ENCODE measurements at regions not wholly inside any gene's neighbourhood (a gene's known extent, or its start where the extent isn't known, plus 50 kb on each side); places are given as distances from the start of the nearest gene placed in this dataset.

- POLR2A ChIA-PET (ENCODE audit: partially characterized antibody): no interaction called here
- no peak overlapping the region for H2AFZ ChIP-seq (ENCODE audit: low read length)
- TF ChIP-seq E2F6 (IDR thresholded peaks at IDR 0.05): no peak
Observed at GRCh38 chr10:120641695-120642094, 184.7 kb downstream of the PLPP4 start.

More at GRCh38 chr10:120641695-120642094, 184.7 kb downstream of the PLPP4 start:
- Histone ChIP-seq H2BK20ac (ENCODE audit: low read length) (no peak overlapping the region), H3K27ac (ENCODE audit: low read depth, low read length) (no peak overlapping the region), H4K8ac (ENCODE audit: extremely low read depth, insufficient read depth, low read length) (no peak overlapping the region), H2BK15ac (ENCODE audit: low read length) (no peak overlapping the region), H3K36me3 (ENCODE audit: control insufficient read depth in 2 of 4, insufficient read depth in 4 of 4, low read length in 3 of 4) (no peaks in the 10 kb centered on the region), H3K56ac (replicated peaks; ENCODE audit: insufficient read length, low read depth, low read length) (no peak overlapping the region), H3K14ac (ENCODE audit: insufficient read length) (no peak overlapping the region), H4K5ac (ENCODE audit: insufficient read length, low read depth, low read length) (no peak overlapping the region), H3K4me3 (ENCODE audit: extremely low read depth in 1 of 4, insufficient read depth in 2 of 4, low read depth in 3 of 4, low read length in 4 of 4) (no peak overlapping the region), H2BK12ac (ENCODE audit: low read depth, low read length) (no peak overlapping the region), H2BK5ac (ENCODE audit: low read depth, low read length) (no peak overlapping the region), H3K4ac (replicated peaks; ENCODE audit: insufficient read length, low read depth, low read length) (no peak overlapping the region), H3K9me3 (ENCODE audit: insufficient read depth in 2 of 2, low read depth in 1 of 2, low read length in 1 of 2) (no peaks in the 10 kb centered on the region), H4K91ac (replicated peaks; ENCODE audit: insufficient read length, low read length) (no peak overlapping the region), H3K27me3 (replicated peaks in 1 of 4; ENCODE audit: control insufficient read depth in 3 of 4, extremely low read depth in 1 of 4, insufficient read depth in 3 of 4, low read length in 3 of 4) (peaks cover 0 to 18% (median 14%) of the 10 kb centered on the region in 4 experiments; a peak in 5 of 7 replicates), H3K79me2 (ENCODE audit: control insufficient read depth in 1 of 2, insufficient read depth in 2 of 2, low read length in 2 of 2) (no peaks in the 10 kb centered on the region), H3K4me2 (ENCODE audit: insufficient read depth in 1 of 2, low read depth in 2 of 2, low read length in 2 of 2) (no peak overlapping the region), H4K20me1 (replicated peaks in 1 of 2; ENCODE audit: control insufficient read depth in 1 of 2, insufficient read depth in 2 of 2, low read length in 2 of 2) (no peaks in the 10 kb centered on the region), H3K9ac (replicated peaks in 1 of 4; ENCODE audit: extremely low read depth in 1 of 4, low read depth in 3 of 4, low read length in 3 of 4) (no peak overlapping the region), H3K18ac (ENCODE audit: extremely low read depth, low read length) (no peak overlapping the region), H2AK5ac (ENCODE audit: low read depth, low read length) (no peak overlapping the region), H3K23me2 (ENCODE audit: low read depth, low read length) (no peaks in the 10 kb centered on the region; the same call in 1 of the 2 replicates), H2BK120ac (replicated peaks; ENCODE audit: low read depth, low read length) (no peak overlapping the region), H3K79me1 (ENCODE audit: low read depth, low read length) (no peaks in the 10 kb centered on the region), H3K4me1 (replicated peaks in 1 of 4; ENCODE audit: control insufficient read depth in 3 of 4, insufficient read depth in 4 of 4, low read length in 3 of 4) (peaks cover 5 to 18% (median 14%) of the 10 kb centered on the region in 4 experiments), H3K23ac (ENCODE audit: insufficient read length) (no peak overlapping the region)
- FAIRE-seq: no peak
- CTCF ChIA-PET (ENCODE audit: partially characterized antibody): interaction anchor here (1.8 kb wide), 1 partner anchor 93 kb away, joined by 3 read pairs; no protein-coding TSS in a partner anchor
- 87% methylated on average over 1 of the region's 1 CpG; no CpG with 5 or more reads in 1 of the 2 experiments for WGBS, 2 experiments (ENCODE audit: extremely low coverage in 1 of 2, insufficient coverage in 1 of 2, insufficient read length in 1 of 2, insufficient replicate concordance in 2 of 2, low coverage in 1 of 2, low lambda C conversion rate in 2 of 2, missing lambda C conversion rate in 1 of 2)
- DNase-seq (ENCODE audit: low read depth in 1 of 2, low spot score in 2 of 2): no peak

Measured in H1 (cell line).